ENCODE measurements at regions not wholly inside any gene's neighbourhood (a gene's known extent, or its start where the extent isn't known, plus 50 kb on each side); places are given as distances from the start of the nearest gene placed in this dataset.

DNA sequence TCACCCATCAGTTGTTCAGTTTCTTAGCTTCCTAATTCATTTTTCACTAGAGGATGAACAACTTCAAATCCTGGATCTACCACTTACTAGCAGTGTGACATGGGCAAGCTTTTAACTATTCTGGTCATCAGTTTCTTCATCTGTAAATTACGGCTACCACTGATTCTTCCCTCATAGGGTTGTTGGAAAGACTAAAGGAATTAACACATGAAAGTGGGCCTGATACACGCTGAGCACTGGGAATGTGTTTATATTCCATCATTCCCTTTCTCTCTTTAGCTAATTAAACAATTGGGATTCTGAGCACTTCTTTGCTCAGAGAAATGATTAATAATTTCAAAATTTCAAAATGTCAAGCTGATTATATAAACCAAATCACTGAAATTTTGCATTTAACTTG lies 862.3 kb upstream of the GCFC2 start:
- no peak for DNase-seq

DNA sequence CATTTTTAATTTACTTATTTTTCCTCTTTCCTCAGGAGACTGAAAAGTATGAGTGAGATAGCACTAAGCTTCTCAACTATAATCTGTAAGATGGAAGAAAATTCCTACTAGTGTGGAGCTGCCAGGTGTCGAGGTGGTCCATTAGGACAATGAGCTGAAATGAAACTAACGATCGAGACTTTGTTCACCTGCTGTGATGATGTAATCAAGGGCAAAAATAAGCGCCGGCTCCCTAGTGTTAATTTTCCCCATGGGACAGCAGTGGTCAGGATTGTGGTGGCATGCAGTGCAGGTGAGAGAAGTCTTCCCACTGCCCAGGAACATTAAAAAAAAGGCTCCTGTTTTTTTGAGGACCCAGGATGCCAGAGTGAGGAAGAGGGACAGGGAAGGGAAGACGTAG lies 859.1 kb upstream of the GCFC2 start:
- no peak for DNase-seq

DNA sequence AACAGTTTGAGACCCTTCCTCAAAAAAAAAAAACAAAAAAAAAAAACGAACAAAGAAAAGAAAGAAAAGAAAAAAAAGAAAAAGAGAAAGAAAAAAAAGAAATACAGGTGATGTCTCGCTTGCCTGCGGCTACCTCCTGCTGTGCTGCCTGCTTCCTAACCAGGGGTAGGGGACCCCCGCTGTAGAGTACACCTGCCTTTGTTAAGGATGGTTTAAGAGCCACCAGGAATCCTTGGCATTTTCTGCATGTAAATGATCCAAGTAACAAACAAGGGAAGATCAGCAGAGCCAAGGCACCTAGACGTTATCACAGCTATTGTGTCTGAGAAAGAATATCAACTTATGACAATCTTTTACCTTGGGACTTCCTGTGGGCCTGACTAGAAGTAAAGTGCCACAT lies 856.8 kb upstream of the GCFC2 start:
- no peak for DNase-seq

DNA sequence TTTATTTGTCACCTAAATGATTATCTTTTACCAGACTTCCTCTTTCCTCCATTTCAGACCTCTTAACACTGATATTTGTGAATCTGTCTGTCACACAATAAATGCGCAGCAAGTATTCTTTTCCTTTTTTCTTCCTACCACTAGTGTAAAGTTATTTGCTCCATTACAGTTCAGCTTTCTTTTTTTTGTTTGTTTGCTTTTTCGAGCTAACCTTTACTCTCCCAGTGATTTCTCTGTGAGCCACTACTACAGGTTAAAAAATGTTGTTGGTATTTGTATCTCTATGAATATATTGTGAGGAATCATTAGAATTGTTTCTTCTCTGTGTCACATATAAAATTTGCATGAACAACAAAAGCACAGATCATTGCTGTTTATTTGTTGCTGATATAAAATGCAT lies 854.0 kb upstream of the GCFC2 start:
- DNase-seq, result no peak

DNA sequence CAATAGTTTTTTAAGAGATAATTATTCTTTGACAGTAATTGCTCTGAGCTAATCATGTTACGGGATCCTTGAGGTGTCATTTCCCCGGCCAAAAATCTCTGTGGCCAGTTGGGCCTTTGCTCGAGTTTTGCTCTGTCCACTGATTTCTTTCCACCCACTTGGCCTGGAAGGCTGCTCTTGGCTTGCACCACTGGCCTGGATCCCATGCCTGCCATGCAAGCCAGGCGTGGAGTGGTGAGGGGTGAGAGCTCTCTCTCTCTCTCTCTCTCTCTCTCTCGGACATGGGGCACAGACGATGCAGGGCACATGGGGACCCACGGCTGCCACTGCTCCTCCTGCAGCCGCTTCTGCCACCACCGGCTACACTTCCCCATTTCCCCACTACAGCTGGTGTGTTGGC lies 853.0 kb upstream of the GCFC2 start:
- no peak for DNase-seq

DNA sequence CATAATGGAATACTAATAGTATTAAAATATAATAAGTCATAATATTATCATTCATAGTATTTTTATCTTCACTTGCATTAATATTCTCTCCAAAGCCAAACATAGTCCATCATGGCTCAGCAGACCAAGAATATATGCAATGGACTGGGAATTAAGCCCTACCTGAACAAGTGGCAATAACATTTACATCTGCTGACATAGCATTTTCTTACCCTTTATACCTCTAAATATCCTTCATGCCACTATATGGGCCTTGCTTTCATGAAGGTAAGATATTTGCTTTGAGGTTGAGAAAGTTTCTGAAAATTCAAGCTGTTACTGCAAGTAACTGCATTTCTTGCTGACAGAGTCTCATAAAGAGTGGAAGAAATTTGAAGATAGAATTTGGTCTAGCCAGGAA lies 847.4 kb upstream of the GCFC2 start:
- no peak for DNase-seq

DNA sequence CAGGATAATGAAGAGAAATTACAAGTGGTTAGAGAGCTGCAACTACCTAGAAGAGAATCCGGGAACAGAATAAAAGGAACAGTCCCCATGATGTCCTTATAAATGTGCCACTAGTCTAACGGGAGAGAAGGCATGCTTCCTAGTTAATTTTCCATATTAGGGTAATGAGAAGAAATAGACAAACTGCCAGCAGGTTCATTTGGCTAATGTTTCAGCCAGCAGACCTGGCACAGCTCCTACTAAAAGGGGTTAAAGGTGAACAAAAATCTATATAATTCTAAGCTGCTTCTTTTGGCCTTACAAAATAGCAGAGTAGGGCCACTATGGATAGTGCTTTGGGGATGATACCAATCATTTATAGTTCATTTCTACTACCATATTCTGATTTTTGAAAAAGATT lies 845.3 kb upstream of the GCFC2 start:
- no peak for DNase-seq

DNA sequence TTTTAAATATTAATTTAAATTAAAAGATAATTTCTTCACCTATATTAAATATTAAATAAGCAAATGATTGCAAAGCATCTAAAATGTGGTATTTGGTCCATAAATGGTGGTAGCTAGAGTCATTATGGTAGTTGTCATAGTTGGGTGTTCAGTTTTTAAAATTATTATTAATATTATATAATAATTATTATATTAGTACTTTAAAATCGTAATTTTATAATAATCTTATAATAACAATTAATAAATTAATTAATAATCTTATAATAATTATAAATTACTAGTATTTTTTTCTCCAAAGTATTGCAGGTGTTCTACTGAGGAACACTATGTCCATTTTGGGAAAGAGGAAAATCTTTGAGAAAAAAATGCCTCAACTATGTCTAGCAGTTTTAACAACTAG lies 835.5 kb upstream of the GCFC2 start:
- DNase-seq, result no peak

DNA sequence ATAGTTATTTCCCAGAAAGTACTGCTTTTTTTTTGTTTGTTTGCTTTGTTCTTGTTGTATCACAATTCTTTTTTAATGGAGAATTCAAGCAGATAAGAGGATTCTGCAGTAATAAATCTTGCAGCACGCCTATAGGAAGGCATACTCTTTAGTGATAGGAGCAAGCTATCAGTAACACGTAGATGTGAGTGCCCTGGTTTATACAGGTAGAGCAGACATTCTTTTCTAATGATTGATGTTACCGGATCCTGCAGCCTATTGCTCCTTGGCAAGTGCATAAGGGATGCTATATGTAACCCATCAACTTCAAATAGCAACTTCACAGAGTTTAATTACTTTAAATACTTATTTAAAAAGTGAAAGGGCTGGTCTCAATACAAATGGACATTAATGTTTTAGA lies 834.2 kb upstream of the GCFC2 start:
- DNase-seq, result no peak

DNA sequence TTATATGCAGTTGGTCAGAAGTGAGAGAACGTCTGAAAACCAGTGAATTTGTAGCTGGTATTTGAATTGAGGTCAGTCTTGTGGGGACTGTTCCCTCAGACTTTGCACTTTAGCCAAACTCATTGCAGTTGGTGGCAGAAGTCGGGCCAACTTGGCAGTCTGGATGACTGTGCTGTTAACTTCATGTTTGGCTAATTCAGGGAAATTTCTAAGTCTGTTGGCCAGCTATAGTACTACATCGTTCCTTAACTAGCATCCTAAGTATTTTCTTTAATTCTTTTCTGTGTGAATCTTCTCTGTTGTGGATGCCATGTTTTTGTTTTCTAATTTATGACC lies 806.8 kb upstream of the GCFC2 start:
- no peak for DNase-seq

DNA sequence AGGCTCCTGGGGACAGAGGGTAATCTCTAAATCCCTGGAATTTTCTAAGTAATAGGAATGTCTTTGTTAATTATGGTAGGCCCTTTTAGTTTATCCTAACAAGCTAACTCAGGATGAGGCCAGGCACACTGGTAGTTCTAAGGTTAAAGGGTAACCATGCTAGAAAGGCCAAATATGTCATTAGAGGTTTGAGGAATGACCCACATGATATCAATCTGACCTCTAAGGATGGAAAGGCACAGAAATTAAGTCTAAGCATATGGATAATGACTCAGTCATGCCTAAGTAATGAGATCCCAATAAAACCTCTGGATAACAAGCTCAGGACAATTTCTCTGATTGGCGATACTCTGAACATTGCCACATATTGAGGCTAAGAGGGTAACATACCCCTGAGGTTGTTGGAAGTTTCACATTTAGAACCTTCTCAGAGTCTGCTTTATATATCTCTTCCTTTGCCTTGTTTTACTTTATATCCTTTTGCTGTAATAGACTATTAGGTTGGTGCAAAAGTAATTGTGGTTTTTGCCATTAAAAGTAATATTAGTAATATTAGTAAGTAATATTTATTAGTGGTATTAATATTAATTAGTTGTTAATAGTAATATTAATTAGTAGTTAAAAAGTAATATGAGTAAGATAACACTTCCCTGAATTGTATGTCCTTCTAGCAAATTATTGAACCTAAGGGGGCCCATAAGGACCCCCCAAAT lies 806.3 kb upstream of the GCFC2 start:
- no peak for DNase-seq

DNA sequence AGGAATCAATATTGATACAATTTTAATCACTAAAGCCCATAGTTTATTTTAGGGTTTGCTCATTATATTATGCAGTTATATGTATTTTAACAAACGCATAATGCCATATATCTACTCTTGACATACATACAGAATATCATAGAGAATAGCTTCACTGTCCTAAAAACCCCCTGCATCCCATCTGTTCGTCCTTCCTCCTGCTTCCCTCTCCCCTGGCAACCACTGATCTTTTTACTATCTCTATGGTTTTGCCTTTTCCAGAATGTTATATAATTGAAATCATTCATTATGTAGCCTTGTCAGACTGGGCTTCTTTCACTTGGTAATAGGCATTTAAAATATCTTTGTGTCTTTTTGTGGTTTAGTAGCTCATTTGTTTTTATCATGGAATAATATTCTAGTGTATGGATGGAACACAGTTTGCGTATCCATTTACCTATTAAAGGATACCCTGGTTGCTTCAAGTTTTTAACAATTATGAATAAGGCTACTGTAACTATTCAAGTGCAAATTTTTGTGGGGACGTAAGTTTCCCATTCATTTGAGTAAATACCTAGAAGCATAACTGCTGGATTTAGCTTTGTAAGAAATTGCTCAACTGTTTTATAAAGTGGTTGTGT lies 801.6 kb upstream of the GCFC2 start:
- no peak for DNase-seq

DNA sequence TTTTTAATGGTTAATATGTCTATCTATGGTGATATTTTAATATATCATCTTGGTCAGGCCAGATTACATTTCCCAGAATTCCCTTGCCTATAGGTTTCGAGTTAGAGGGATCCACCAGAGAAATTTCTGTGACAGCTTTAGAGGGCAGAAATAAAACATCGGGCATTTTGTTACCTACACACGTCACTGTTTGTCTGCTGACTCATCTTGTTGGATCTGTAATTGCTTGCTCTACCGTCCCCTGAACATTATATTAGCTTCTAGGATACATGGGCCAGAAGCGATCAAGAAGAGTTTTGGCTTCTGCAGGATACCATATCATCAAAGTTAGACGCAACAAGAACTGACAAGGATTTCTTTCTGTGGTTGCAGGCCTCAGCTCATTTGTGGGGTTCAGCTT lies 795.8 kb upstream of the GCFC2 start:
- no peak for DNase-seq

DNA sequence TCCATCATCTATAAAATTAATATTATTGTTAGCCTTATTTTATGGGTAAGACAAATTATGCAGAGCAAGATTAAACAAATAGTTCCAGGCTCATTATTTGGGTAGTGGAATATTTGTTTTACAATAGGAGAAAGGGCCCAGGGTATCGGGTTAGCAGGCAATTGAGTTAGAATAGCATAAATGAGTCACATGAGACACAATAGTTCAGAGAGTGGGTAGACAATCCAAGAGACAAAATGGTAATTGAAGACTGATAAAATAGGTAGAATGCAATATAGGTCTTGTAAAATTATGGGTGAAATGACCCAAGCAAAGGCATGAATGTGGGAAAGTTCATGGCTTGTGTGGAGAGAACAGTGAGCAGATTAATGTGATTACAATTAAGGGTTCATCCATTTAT lies 790.9 kb upstream of the GCFC2 start:
- DNase-seq, result no peak

DNA sequence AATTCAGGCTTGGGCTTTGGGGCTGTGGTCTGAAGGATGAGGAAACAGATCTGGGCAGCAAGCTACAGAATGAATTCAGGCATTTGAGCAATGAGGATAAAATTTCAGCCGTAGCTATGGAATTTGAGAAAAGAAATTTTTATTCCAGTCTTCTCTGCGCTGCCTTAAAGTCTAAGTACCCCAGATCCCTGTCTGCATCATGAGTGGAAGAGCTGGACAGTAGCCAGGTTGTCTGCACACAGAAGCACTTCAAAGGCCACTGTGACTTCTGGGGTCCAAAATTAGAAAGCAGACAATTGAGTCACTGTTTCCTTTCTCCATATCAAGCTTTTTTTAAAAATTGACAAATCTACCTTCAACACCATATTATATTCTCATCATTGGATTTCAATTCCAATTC lies 787.6 kb upstream of the GCFC2 start:
- DNase-seq, result peak; percentile 5

DNA sequence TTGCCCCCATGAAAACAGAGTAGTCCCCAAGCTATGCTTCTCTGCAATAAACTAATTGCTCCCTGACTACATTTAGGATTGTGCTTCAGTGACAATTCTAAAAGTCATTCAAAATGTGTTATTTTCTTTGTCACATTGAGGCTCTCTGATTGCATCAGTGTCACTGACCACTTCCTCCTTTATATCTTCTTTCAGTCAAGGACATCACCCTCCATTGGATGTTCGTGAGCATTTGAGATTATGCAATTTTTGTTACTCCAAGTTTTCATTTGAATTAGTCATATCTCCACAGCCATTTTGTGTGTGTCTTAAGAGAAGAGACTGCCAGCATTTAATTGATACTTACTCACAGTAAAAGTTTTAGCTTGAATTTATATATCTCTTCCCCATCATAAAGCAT lies 780.8 kb upstream of the GCFC2 start:
- DNase-seq, result no peak

DNA sequence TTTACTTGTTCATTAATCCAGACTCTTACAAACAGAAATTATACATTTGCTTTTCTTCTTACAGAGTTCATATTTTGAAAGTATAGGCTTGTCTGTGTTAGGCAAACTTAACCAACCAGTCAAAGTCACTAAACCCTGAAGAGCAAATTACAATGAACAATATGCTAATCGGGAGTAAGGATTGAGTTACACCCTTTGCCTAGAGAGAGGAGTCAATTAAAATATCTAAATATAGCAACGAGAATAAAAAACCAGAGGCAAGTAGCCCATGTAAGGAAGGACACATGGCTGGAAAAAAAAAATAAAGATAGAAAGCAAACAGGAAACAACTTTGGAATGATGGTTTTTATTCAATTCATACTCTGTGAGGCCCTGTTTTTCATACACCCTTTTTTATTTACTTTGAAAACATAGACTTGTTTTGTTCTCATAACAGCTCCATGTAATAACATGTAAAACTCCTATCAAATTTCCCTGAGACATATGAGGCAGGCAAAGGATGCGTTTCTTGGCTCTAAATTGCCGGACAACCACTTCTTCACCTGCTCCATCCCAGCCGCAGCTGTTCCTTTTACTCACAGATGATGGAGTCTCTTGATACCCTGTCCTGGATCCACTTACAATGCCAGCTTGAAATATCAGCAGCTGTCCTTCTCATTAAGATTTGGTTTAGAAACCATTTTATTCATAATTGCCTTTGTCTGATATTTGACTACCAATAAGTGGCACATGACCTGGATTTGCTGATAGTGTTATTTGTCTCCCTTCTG lies 767.7 kb upstream of the GCFC2 start:
- peak; percentile 5 for DNase-seq

DNA sequence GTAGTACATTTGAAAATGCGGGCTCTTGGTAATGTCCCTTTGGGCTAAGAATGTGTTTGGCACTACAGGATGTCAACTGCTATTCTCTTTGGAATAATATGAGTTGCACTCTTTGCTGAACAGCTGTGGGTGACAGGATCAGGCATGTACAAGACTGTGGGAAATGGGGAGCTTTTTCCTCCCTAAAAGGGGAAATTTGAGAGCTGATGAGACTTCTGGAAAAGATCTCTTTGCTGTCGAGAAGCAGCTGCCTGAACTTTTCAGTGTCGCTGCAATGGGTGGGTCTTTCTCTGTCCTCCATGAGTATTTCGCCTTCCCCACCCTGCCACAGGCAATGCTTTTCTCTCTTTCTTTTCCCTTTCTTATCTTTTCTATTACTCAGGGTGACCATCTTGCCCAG lies 762.2 kb upstream of the GCFC2 start:
- DNase-seq, result no peak

DNA sequence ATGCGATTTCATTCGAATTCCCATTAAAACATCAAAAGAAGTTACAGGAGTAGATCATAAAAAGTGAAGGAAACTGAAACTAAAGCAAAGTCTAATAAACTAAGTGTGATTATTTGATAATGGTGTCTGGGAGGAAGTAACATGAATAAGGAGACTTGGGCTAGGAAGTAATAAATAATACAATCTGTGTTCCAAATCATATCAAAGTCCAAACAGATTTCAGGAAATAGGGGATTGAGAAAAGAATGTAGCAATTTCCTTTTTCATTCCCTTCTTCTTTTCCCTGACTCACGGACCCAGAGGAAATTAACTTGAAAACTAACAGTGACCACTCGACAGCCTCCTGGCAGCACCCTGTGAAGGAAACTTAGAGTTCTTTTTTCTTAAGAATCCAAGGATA lies 758.4 kb upstream of the GCFC2 start:
- DNase-seq, result no peak

DNA sequence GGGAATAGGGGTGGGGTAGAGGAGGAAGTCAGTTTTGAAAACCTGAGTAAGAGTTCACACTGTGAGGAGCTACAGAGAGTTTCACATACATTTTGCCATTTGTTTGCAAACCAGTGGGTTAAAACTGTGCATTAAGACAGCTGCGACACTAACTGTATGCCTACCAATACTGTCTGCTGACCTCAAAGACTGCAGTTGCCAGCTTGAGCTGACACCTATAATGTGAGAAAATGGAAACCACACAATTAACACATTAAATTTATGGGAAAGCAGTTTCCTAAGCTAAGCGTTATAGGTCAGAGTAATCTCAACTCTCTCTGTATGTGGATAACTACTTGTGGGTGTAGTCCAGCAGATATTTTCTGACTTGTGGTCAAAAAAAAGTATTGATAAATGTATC lies 756.6 kb upstream of the GCFC2 start:
- no peak for DNase-seq

DNA sequence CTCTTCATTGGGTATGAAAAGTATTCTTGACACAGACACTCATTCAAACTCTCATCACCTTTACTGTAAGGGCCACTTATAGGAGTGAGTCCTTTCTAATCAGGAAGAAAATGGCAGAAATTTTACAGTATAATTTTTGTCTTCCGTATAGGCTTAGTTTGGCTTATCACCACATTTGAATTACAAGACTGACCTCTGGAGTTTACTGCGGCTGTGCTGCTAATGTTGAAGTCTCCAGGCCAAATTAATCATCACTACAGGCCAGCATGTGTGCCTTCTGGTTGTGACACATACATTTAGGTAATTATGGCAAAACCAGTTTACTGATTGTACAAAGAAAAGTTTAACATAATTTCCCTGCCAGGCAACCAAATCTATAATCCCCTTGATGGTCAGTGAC lies 753.6 kb upstream of the GCFC2 start:
- DNase-seq, result no peak

DNA sequence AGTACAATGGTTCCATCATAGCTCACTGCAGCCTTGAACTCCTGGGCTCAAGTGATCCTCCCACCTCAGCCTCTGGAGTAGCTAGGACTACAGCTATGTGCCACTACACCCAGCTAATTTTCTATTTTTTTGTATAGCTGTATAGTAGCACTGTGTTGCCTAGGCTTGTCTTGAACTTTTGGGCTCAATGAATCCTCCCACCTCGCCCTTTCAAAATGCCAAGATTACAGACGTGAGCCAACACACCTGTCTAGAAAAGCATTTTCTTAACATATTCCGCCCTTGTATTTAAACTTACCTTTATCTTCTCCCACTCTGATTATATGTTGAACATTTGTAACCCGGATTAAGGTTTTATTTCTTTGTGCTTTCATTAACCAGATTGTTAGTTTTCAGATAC lies 750.7 kb upstream of the GCFC2 start:
- no peak for DNase-seq

DNA sequence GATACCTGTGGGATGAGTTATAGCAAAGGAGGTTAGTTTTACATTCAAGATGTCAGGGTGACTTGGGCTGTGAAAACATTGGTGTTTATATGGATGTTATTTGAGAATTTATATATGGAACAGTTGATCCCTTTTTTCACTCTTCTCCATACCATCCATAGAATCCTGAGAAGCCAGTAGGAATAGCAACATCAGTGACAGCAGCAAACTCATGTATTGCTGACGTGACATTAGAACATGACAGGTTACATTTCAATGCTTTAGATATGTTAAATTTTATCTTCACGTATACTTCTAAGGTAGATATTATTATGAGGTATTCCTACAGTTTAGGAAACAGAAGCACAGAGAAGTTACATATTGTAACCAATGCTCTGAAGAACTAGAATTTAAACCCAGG lies 745.2 kb upstream of the GCFC2 start:
- no peak for DNase-seq

DNA sequence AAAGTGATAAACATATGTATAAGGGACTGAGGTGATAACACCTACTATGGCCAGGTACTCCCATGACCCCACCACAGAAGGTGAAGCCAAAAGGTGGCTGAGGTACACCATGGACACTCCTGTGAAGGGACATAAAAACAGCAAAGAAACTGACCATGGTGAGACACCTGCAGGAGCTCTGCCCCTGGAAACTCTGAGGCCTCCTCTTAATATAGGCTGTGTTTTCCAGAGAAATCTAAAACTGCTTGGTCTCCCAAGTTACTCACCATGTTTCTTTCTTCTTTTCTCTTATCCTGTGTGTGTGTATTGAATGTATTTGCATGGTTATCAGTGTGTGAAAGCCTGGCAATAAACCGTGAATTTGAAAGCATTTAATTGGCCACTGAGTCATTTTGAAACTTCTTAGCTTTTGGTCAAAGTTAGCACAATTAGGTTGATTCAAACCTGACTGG lies 739.3 kb upstream of the GCFC2 start:
- DNase-seq, result no peak

DNA sequence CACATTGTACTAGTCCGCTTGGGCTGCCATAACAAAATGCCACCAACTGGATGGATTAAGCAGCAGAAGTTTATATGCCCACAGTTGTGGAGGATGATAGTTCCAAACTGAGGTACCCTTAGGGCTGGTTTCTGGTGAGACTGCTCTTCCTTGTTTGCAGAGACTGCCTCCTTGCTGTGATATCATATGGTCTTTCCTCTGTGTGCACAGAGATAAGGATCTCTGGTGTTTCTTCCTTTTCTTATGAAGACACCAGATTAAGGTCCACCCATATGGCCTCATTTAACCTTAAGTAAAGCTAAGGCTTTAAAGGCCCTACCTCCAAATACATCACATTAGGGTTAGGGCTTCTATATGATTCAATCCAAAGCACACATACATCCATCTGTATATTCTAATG lies 738.2 kb upstream of the GCFC2 start:
- DNase-seq, result no peak
